H1 (cell line): ENCODE measurements at regions not wholly inside any gene's neighbourhood (a gene's known extent, or its start where the extent isn't known, plus 50 kb on each side); places are given as distances from the start of the nearest gene placed in this dataset.

ENCODE experiments used
- CTCF ChIA-PET: fragments of 300-600 bp; sonication (Branson Sonifier 250); formaldehyde crosslinking; loops from one replicate; lab custom pipeline; 2021; ENCODE audit not compliant: partially characterized antibody; lab: Charles Lee
- POLR2A ChIA-PET: fragments of 300-600 bp; sonication (Branson Sonifier 250); formaldehyde crosslinking; loops from one replicate; lab custom pipeline; 2021; ENCODE audit warnings: inconsistent platforms; ENCODE audit not compliant: partially characterized antibody; lab: Charles Lee
- DNase-seq, 2 experiments: peaks; one replicate each; pipeline versions ENCODE4 v3.0.0 to v3.0.0-alpha.2; 2010 to 2022; ENCODE audit warnings: low spot score in 2 of 2, low read depth in 1 of 2, mixed read lengths in 1 of 2
- FAIRE-seq: peaks from 2 replicates; lab custom pipeline; 2011; peaks lifted over from hg19 to GRCh38; lab: Jason Lieb, UNC
- H2AFZ ChIP-seq: 2 replicates; pipeline ENCODE4 v1.8.1; 2012; ENCODE audit warnings: low read length, inconsistent platforms
- H2AK5ac ChIP-seq: 2 replicates; pipeline ENCODE4 v1.6.1; 2013; ENCODE audit warnings: low read depth, low read length
- H2BK120ac ChIP-seq: replicated peaks from 2 replicates; pipeline ENCODE3; 2013; ENCODE audit warnings: low read depth, low read length, inconsistent platforms
- H2BK12ac ChIP-seq: 2 replicates; pipeline ENCODE4 v1.6.1; 2013; ENCODE audit warnings: low read depth, low read length
- H2BK15ac ChIP-seq: 2 replicates; pipeline ENCODE4 v1.6.1; 2013; ENCODE audit warnings: low read length
- H2BK20ac ChIP-seq: 2 replicates; pipeline ENCODE4 v1.6.1; 2013; ENCODE audit warnings: low read length
- H2BK5ac ChIP-seq: 2 replicates; pipeline ENCODE4 v1.6.1; 2013; ENCODE audit warnings: low read depth, low read length
- H3K14ac ChIP-seq: 2 replicates; pipeline ENCODE4 v1.6.1; 2013; ENCODE audit warnings: inconsistent platforms; ENCODE audit not compliant: insufficient read length
- H3K18ac ChIP-seq: 2 replicates; pipeline ENCODE4 v1.6.1; 2013; ENCODE audit warnings: low read length; ENCODE audit errors: extremely low read depth
- H3K23ac ChIP-seq: 2 replicates; pipeline ENCODE4 v1.6.1; 2013; ENCODE audit warnings: inconsistent platforms; ENCODE audit not compliant: insufficient read length
- H3K23me2 ChIP-seq: 2 replicates; pipeline ENCODE4 v1.6.1; 2013; ENCODE audit warnings: low read depth, low read length
- H3K27ac ChIP-seq: 2 replicates; pipeline ENCODE4 v1.6.1; 2011; ENCODE audit warnings: low read depth, low read length, inconsistent platforms
- H3K27me3 ChIP-seq, 4 experiments: replicated peaks in 1 of 4; 1 replicate in 1 of 4; 2 replicates in 3 of 4; pipeline versions ENCODE4 v1.6.1 to v1.8.1; 2011 to 2013; ENCODE audit warnings: low read length in 3 of 4, mild to moderate bottlenecking in 3 of 4, inconsistent platforms in 2 of 4, mixed read lengths in 2 of 4, moderate library complexity in 1 of 4; ENCODE audit not compliant: control insufficient read depth in 3 of 4, insufficient read depth in 3 of 4; ENCODE audit errors: extremely low read depth in 1 of 4
- H3K36me3 ChIP-seq, 4 experiments: 2 replicates each; pipeline versions ENCODE4 v1.6.1 to v1.8.1; 2011 to 2013; ENCODE audit warnings: mild to moderate bottlenecking in 4 of 4, low read length in 3 of 4, moderate library complexity in 2 of 4, control low read depth in 1 of 4, inconsistent platforms in 1 of 4; ENCODE audit not compliant: insufficient read depth in 4 of 4, control insufficient read depth in 2 of 4
- H3K4ac ChIP-seq: replicated peaks from 2 replicates; pipeline ENCODE3; 2013; ENCODE audit warnings: low read length, low read depth, mixed read lengths, inconsistent platforms; ENCODE audit not compliant: insufficient read length
- H3K4me1 ChIP-seq, 4 experiments: replicated peaks in 1 of 4; 1 replicate in 1 of 4; 2 replicates in 3 of 4; pipeline versions ENCODE4 v1.6.1 to v1.8.1; 2011 to 2013; ENCODE audit warnings: low read length in 3 of 4, inconsistent platforms in 2 of 4, mixed read lengths in 1 of 4; ENCODE audit not compliant: insufficient read depth in 4 of 4, control insufficient read depth in 3 of 4
- H3K4me2 ChIP-seq, 2 experiments: 2 replicates each; pipeline versions ENCODE4 v1.6.1 to v1.8.1; 2011 to 2013; ENCODE audit warnings: low read depth in 2 of 2, low read length in 2 of 2, control low read depth in 1 of 2, inconsistent platforms in 1 of 2, mild to moderate bottlenecking in 1 of 2; ENCODE audit not compliant: insufficient read depth in 1 of 2
- H3K4me3 ChIP-seq, 4 experiments: fragments of 200-600, 300-600 bp in 1 of 4; sonication (generic), shearing (Covaris generic), sonication (Bioruptor Twin) in 1 of 4; 2 replicates each; pipeline versions ENCODE4 v1.5.1 to v1.8.1; 2011 to 2016; ENCODE audit warnings: low read length in 4 of 4, low read depth in 3 of 4, control low read depth in 2 of 4, inconsistent platforms in 2 of 4, mild to moderate bottlenecking in 2 of 4, mixed read lengths in 1 of 4, moderate library complexity in 1 of 4; ENCODE audit not compliant: insufficient read depth in 2 of 4; ENCODE audit errors: extremely low read depth in 1 of 4
- H3K56ac ChIP-seq: replicated peaks from 2 replicates; pipeline ENCODE3; 2013; ENCODE audit warnings: low read depth, mild to moderate bottlenecking, mixed read lengths, low read length, inconsistent platforms; ENCODE audit not compliant: insufficient read length
- H3K79me1 ChIP-seq: 2 replicates; pipeline ENCODE4 v1.6.1; 2013; ENCODE audit warnings: low read depth, low read length, control low read depth
- H3K79me2 ChIP-seq, 2 experiments: 2 replicates each; pipeline versions ENCODE4 v1.6.1 to v1.8.1; 2012 to 2013; ENCODE audit warnings: low read length in 2 of 2, mild to moderate bottlenecking in 2 of 2, inconsistent platforms in 1 of 2; ENCODE audit not compliant: insufficient read depth in 2 of 2, control insufficient read depth in 1 of 2
- H3K9ac ChIP-seq, 4 experiments: replicated peaks in 1 of 4; 1 replicate in 1 of 4; 2 replicates in 3 of 4; pipeline versions ENCODE4 v1.6.1 to v1.8.1; 2011 to 2013; ENCODE audit warnings: low read depth in 3 of 4, low read length in 3 of 4, control low read depth in 2 of 4, mild to moderate bottlenecking in 2 of 4, moderate library complexity in 2 of 4, inconsistent platforms in 1 of 4; ENCODE audit errors: extremely low read depth in 1 of 4
- H3K9me3 ChIP-seq, 2 experiments: 2 replicates each; pipeline versions ENCODE4 v1.6.1 to v1.8.1; 2012 to 2013; ENCODE audit warnings: mild to moderate bottlenecking in 2 of 2, moderate library complexity in 2 of 2, control low read depth in 1 of 2, inconsistent platforms in 1 of 2, low read depth in 1 of 2, low read length in 1 of 2, mixed read lengths in 1 of 2; ENCODE audit not compliant: insufficient read depth in 2 of 2
- H4K20me1 ChIP-seq, 2 experiments: replicated peaks in 1 of 2; 2 replicates each; pipeline versions ENCODE3 to v1.8.1; 2011 to 2013; ENCODE audit warnings: inconsistent platforms in 2 of 2, low read length in 2 of 2, mild to moderate bottlenecking in 1 of 2; ENCODE audit not compliant: insufficient read depth in 2 of 2, control insufficient read depth in 1 of 2
- H4K5ac ChIP-seq: 2 replicates; pipeline ENCODE4 v1.6.1; 2013; ENCODE audit warnings: low read length, low read depth, mixed read lengths, inconsistent platforms; ENCODE audit not compliant: insufficient read length
- H4K8ac ChIP-seq: 2 replicates; pipeline ENCODE4 v1.8.0; 2013; ENCODE audit warnings: mild to moderate bottlenecking, moderate library complexity, low read length, inconsistent platforms; ENCODE audit not compliant: insufficient read depth; ENCODE audit errors: extremely low read depth
- H4K91ac ChIP-seq: replicated peaks from 2 replicates; pipeline ENCODE3; 2013; ENCODE audit warnings: low read length, mixed read lengths, inconsistent platforms; ENCODE audit not compliant: insufficient read length
- RFX5 ChIP-seq: IDR thresholded peaks from 2 replicates; pipeline ENCODE4 v1.6.1; 2011; ENCODE audit warnings: low read depth, low read length, improper control_type of control experiment, borderline replicate concordance
- YY1 ChIP-seq: IDR thresholded peaks from 2 replicates; pipeline ENCODE4 v1.6.1; 2011; ENCODE audit warnings: low read depth, mild to moderate bottlenecking, low read length
- WGBS, 2 experiments: shearing (Covaris generic) in 1 of 2; methylation state at CpG; one replicate each; pipeline versions ENCODE4 v1.1.6 to v1.1.7; 2013 to 2015; ENCODE audit warnings: low lambda C conversion rate in 2 of 2, mixed read lengths in 2 of 2, inconsistent platforms in 1 of 2, low coverage in 1 of 2, missing lambda C conversion rate in 1 of 2; ENCODE audit not compliant: insufficient replicate concordance in 2 of 2, insufficient coverage in 1 of 2, insufficient read length in 1 of 2; ENCODE audit errors: extremely low coverage in 1 of 2, missing lambda C conversion rate in 1 of 2; 5-methylcytosine and 5-hydroxymethylcytosine counted together

DNA sequence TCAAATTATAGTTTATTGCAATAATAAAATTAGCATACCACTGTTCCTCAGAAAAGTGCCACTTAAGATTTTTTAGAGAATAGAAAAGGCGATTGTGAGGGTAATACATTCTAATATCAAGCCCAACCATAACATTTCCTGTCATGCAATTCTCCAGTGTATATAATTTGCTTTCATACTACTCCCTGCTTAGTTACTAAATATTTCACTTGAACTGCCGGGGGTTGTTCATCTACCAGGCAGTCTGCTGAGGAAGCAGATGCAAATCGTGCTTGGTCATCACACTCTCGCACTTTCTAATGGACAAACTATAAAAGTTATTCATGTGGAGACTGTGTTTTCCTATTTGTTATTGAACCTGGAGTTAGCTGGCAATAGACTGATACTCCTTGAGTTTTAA is 645.6 kb upstream of the CBLB start:
- H4K20me1 ChIP-seq = no peaks in the 10 kb centered on the region
- no peak overlapping the region for H4K8ac ChIP-seq
- no peaks in the 10 kb centered on the region for H3K27me3 ChIP-seq
- no peak overlapping the region for H3K4ac ChIP-seq
- H3K14ac ChIP-seq = no peak overlapping the region
- no peak overlapping the region for H3K4me3 ChIP-seq
- CTCF ChIA-PET = no interaction called here
- H3K79me1 ChIP-seq = no peaks in the 10 kb centered on the region
- H4K5ac ChIP-seq = no peak overlapping the region
- no peak overlapping the region for H3K18ac ChIP-seq
- H3K9ac ChIP-seq = no peak overlapping the region
- H3K23ac ChIP-seq = no peak overlapping the region
- H3K27ac ChIP-seq = no peak overlapping the region
- no peak overlapping the region for H2BK120ac ChIP-seq
- DNase-seq (no peak), FAIRE-seq (no peak)
- no peaks in the 10 kb centered on the region for H3K9me3 ChIP-seq
- TF ChIP-seq YY1 (no peak), RFX5 (no peak)
- H3K56ac ChIP-seq = no peak overlapping the region
- H3K23me2 ChIP-seq = no peaks in the 10 kb centered on the region
- no peak overlapping the region for H2BK15ac ChIP-seq
- no peak overlapping the region for H3K4me2 ChIP-seq
- H2BK12ac ChIP-seq = no peak overlapping the region
- no peaks in the 10 kb centered on the region for H3K79me2 ChIP-seq
- no peak overlapping the region for H4K91ac ChIP-seq
- 96% methylated on average over 4 of the region's 4 CpGs; no CpG with 5 or more reads in 1 of the 2 experiments for WGBS, 2 experiments
- H2BK20ac ChIP-seq = no peak overlapping the region
- no peaks in the 10 kb centered on the region for H3K36me3 ChIP-seq
- no peak overlapping the region for H2BK5ac ChIP-seq
- no peaks in the 10 kb centered on the region for H3K4me1 ChIP-seq
- H2AFZ ChIP-seq = no peak overlapping the region
- POLR2A ChIA-PET = no interaction called here
- H2AK5ac ChIP-seq = no peak overlapping the region
